Keratinocyte (primary cell): ENCODE measurements at regions not wholly inside any gene's neighbourhood (a gene's known extent, or its start where the extent isn't known, plus 50 kb on each side); places are given as distances from the start of the nearest gene placed in this dataset.

ENCODE experiments used
- DNase-seq: peaks from one replicate; pipeline ENCODE4 v3.0.0-alpha.2; 2011; ENCODE audit warnings: low read depth, missing footprints, low spot score
- FAIRE-seq: peaks from 2 replicates; lab custom pipeline; 2011; peaks lifted over from hg19 to GRCh38; lab: Jason Lieb, UNC
- H2AFZ ChIP-seq: 2 replicates; pipeline ENCODE4 v1.6.0; 2012; ENCODE audit warnings: low read length, control low read depth, inconsistent platforms; ENCODE audit not compliant: control insufficient read depth
- H3K27ac ChIP-seq: 2 replicates; pipeline ENCODE4 v1.5.1; 2011; ENCODE audit warnings: low read length; ENCODE audit not compliant: control insufficient read depth, insufficient read depth
- H3K27me3 ChIP-seq: 3 replicates; pipeline ENCODE4 v1.6.0; 2011; ENCODE audit warnings: low read length; ENCODE audit not compliant: control insufficient read depth, insufficient read depth; ENCODE audit errors: extremely low read depth
- H3K36me3 ChIP-seq, 2 experiments: 2 replicates in 1 of 2; 3 replicates in 1 of 2; pipeline ENCODE4 v1.5.1; 2011; ENCODE audit warnings: low read length in 2 of 2, mild to moderate bottlenecking in 1 of 2; ENCODE audit not compliant: control insufficient read depth in 2 of 2, insufficient read depth in 2 of 2; ENCODE audit errors: extremely low read depth in 1 of 2
- H3K4me1 ChIP-seq: 3 replicates; pipeline ENCODE4 v1.5.1; 2011; ENCODE audit warnings: low read length; ENCODE audit not compliant: control insufficient read depth, insufficient read depth; ENCODE audit errors: extremely low read depth
- H3K4me2 ChIP-seq: 3 replicates; pipeline ENCODE4 v1.6.0; 2011; ENCODE audit warnings: low read depth, low read length; ENCODE audit not compliant: control insufficient read depth, insufficient read depth; ENCODE audit errors: extremely low read depth
- H3K4me3 ChIP-seq, 3 experiments: fragments of 200-600 bp in 1 of 3; sonication (generic) in 1 of 3; 2 replicates in 2 of 3; 3 replicates in 1 of 3; pipeline ENCODE4 v1.5.1; 2011 to 2016; ENCODE audit warnings: low read length in 3 of 3, mild to moderate bottlenecking in 3 of 3, control low read depth in 2 of 3, inconsistent platforms in 1 of 3, low read depth in 1 of 3, mixed read lengths in 1 of 3, mixed run types in 1 of 3, moderate library complexity in 1 of 3; ENCODE audit not compliant: control insufficient read depth in 2 of 3, insufficient read depth in 2 of 3; ENCODE audit errors: extremely low read depth in 1 of 3
- H3K79me2 ChIP-seq: 2 replicates; pipeline ENCODE4 v1.6.0; 2012; ENCODE audit warnings: low read length; ENCODE audit not compliant: control insufficient read depth, insufficient read depth
- H3K9ac ChIP-seq: 3 replicates; pipeline ENCODE4 v1.6.0; 2011; ENCODE audit warnings: low read length; ENCODE audit not compliant: control insufficient read depth, insufficient read depth; ENCODE audit errors: extremely low read depth
- H3K9me1 ChIP-seq: 3 replicates; pipeline ENCODE4 v1.6.0; 2011; ENCODE audit warnings: low read length; ENCODE audit not compliant: control insufficient read depth, insufficient read depth; ENCODE audit errors: extremely low read depth
- H3K9me3 ChIP-seq: 2 replicates; pipeline ENCODE4 v1.5.1; 2012; ENCODE audit warnings: low read depth, low read length; ENCODE audit not compliant: control insufficient read depth
- H4K20me1 ChIP-seq: 3 replicates; pipeline ENCODE4 v1.6.0; 2011; ENCODE audit warnings: low read length; ENCODE audit not compliant: control insufficient read depth, insufficient read depth; ENCODE audit errors: extremely low read depth
- EZH2 ChIP-seq: IDR thresholded peaks from one replicate; pipeline ENCODE4 v1.6.1; 2012; ENCODE audit warnings: inconsistent platforms, mild to moderate bottlenecking, low read length, moderate library complexity
- dilution Hi-C: fragments of 300-500 bp; cut with MboI; formaldehyde crosslinking; loops from one replicate; pipeline ENCODE4 v1.7.0; 2020; ENCODE audit warnings: low sequenced_read_pairs; ENCODE audit not compliant: extremely low pct_ligation_motif_present
- TF ChIP-seq, protein P1 (sequence below), 3 experiments: IDR thresholded peaks in 1 of 3; conservative IDR thresholded peaks in 1 of 3; optimal IDR thresholded peaks in 1 of 3; 2 replicates in 2 of 3; 3 replicates in 1 of 3; pipeline versions ENCODE3 to v1.5.1; 2011; ENCODE audit warnings: low read length in 3 of 3, mild to moderate bottlenecking in 3 of 3, moderate library complexity in 2 of 3, control low read depth in 1 of 3, inconsistent platforms in 1 of 3; ENCODE audit not compliant: insufficient read depth in 2 of 3; ENCODE audit errors: extremely low read depth in 1 of 3

DNA sequence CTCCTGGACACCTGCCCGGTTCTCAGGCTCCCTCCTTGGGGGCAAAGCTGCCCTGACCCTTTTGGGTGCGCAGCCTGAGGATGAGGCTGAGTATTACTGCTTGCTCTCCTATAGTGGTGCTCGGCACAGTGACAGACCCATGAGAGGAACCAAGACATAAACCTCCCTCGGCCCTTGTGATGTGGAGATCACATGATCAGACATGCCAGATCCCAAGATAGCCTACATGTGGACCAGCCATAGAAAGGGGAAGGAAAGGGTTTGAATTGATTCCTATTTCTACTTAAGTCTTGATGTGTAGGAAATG lies 125.3 kb downstream of the VPREB1 start:
- no peak for TF ChIP-seq EZH2
- TF ChIP-seq, protein P1, sequence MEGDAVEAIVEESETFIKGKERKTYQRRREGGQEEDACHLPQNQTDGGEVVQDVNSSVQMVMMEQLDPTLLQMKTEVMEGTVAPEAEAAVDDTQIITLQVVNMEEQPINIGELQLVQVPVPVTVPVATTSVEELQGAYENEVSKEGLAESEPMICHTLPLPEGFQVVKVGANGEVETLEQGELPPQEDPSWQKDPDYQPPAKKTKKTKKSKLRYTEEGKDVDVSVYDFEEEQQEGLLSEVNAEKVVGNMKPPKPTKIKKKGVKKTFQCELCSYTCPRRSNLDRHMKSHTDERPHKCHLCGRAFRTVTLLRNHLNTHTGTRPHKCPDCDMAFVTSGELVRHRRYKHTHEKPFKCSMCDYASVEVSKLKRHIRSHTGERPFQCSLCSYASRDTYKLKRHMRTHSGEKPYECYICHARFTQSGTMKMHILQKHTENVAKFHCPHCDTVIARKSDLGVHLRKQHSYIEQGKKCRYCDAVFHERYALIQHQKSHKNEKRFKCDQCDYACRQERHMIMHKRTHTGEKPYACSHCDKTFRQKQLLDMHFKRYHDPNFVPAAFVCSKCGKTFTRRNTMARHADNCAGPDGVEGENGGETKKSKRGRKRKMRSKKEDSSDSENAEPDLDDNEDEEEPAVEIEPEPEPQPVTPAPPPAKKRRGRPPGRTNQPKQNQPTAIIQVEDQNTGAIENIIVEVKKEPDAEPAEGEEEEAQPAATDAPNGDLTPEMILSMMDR (optimal IDR thresholded peaks at IDR 0.05 in 1 of 3, IDR thresholded peaks at IDR 0.05 in 1 of 3, conservative IDR thresholded peaks at IDR 0.05 in 1 of 3; ENCODE audit: extremely low read depth in 1 of 3, insufficient read depth in 2 of 3, low read length in 3 of 3) = no peak
- Histone ChIP-seq H3K9me3 (no peaks in the 10 kb centered on the region), H3K27me3 (peaks cover 5% of the 10 kb centered on the region), H3K4me2 (no peak overlapping the region), H3K27ac (no peak overlapping the region), H3K9ac (no peak overlapping the region), H3K4me1 (no peaks in the 10 kb centered on the region), H3K36me3 (no peaks in the 10 kb centered on the region), H3K4me3 (no peak overlapping the region), H2AFZ (no peak overlapping the region), H3K79me2 (no peaks in the 10 kb centered on the region), H4K20me1 (no peaks in the 10 kb centered on the region), H3K9me1 (no peaks in the 10 kb centered on the region)
- dilution Hi-C loops = no loop called here
- FAIRE-seq (no peak), DNase-seq (no peak)

DNA sequence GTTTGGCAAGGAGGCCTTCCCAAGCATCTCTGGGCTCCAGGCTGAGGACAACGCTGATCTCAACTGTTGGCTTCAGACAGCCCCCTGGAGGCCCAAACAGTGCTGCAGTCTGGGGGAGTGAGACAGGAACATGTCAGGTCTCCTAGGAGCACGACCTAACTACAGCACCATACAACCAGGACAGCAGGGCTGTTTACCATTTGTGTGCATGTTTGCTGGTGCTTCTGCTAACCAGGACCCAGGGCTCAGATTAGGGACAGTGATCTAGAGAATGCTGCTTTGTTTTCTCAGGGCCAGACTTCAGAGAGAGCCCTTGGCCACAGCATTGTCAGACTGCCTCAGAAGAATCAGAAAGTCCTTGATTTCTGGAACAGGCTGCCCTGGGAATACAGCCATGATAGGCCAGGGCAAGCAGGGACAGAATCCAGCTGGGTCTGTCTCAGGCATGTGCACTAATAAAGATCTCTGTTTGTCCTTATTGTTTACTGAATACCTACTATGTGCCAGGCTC lies 126.5 kb downstream of the VPREB1 start:
- dilution Hi-C loops = no loop called here
- no peaks in the 10 kb centered on the region for H4K20me1 ChIP-seq
- no peak overlapping the region for H3K4me3 ChIP-seq
- H3K27ac ChIP-seq = no peak overlapping the region
- no peak for TF ChIP-seq EZH2
- TF ChIP-seq, protein P1 (optimal IDR thresholded peaks at IDR 0.05 in 1 of 3, IDR thresholded peaks at IDR 0.05 in 1 of 3, conservative IDR thresholded peaks at IDR 0.05 in 1 of 3; ENCODE audit: extremely low read depth in 1 of 3, insufficient read depth in 2 of 3, low read length in 3 of 3) = no peak
- H3K9me1 ChIP-seq = no peaks in the 10 kb centered on the region
- H3K9me3 ChIP-seq = no peaks in the 10 kb centered on the region
- no peak overlapping the region for H3K4me2 ChIP-seq
- DNase-seq (no peak), FAIRE-seq (no peak)
- no peaks in the 10 kb centered on the region for H3K4me1 ChIP-seq
- H3K27me3 ChIP-seq = peaks cover 8% of the 10 kb centered on the region
- H3K36me3 ChIP-seq = no peaks in the 10 kb centered on the region
- no peak overlapping the region for H3K9ac ChIP-seq
- H2AFZ ChIP-seq = no peak overlapping the region
- no peaks in the 10 kb centered on the region for H3K79me2 ChIP-seq
